Left lung (tissue), 4 donors: ENCODE measurements at regions not wholly inside any gene's neighbourhood (a gene's known extent, or its start where the extent isn't known, plus 50 kb on each side); places are given as distances from the start of the nearest gene placed in this dataset.
"Not testable (repeated sequence)": the region's sequence is repeated elsewhere in the genome, so short reads cannot be mapped to it uniquely, and the experiment has no call there.

Experiments
- ATAC-seq: fragments of 200-7000 bp; cut with Tn5 transposase; one replicate; pipeline ENCODE4 v1.9.1; 2020; ENCODE audit warnings: moderate library complexity
- DNase-seq, 4 donors: peaks; one replicate each; pipeline ENCODE4 v3.0.0-alpha.2; 2013 to 2020
- H3K27ac ChIP-seq, 2 donors: fragments of 200-600 bp; sonication (generic) in 1 of 2; one replicate each; pipeline versions ENCODE4 v1.5.0 to v1.8.0; 2020 to 2021
- H3K27me3 ChIP-seq, 2 donors: fragments of 200-600 bp; sonication (generic) in 1 of 2; one replicate each; pipeline versions ENCODE4 v1.5.0 to v1.8.0; 2020 to 2021
- H3K36me3 ChIP-seq, 2 donors: fragments of 200-600 bp; sonication (generic) in 1 of 2; one replicate each; pipeline versions ENCODE4 v1.5.0 to v1.8.0; 2020 to 2021
- H3K4me1 ChIP-seq, 2 donors: fragments of 200-600 bp; one replicate each; pipeline ENCODE4 v1.8.0; 2021
- H3K4me3 ChIP-seq, 2 donors: fragments of 200-600 bp; sonication (generic) in 1 of 2; one replicate each; pipeline versions ENCODE4 v1.5.0 to v1.8.0; 2020 to 2021; ENCODE audit warnings: mild to moderate bottlenecking in 1 of 2
- H3K9me3 ChIP-seq, 2 donors: fragments of 200-600 bp; sonication (generic) in 1 of 2; one replicate each; pipeline versions ENCODE4 v1.5.0 to v1.8.0; 2020 to 2021
- intact Hi-C, 2 donors: fragments of 100-400 bp; cut with DNase I; formaldehyde crosslinking; loops; one replicate each; pipeline versions ENCODE4 v1.11.2 to v1.14.2; 2022
- TF ChIP-seq, protein P1 (sequence below), 2 donors: fragments of 200-600 bp; sonication (generic) in 1 of 2; IDR thresholded peaks; one replicate each; pipeline versions ENCODE4 v1.5.0 to v1.8.0; 2021; ENCODE audit warnings: antibody characterized with exemption in 2 of 2
- donor health status: DM: no; HTN: yes; CAD: no.
- donor health status: DM: no; HTN: no; CAD: no.

DNA sequence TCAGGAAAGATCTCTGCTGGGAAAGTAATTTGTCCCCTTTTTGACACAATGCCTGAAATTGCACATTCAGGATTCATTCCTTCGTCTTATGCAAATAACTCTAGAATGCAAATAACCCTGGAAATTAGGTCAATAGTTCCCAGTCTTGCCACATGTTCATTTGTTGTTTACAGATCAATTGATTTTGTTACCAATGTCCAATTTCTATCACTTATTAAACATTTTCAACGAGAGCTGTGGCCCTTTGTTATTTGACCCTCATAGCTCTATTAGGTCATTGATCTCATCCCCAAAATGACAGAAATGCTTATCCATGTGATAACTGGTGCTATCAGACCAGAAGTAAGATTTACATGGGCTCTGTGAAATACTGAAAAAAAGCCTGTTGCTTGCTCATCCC, 275.3 kb upstream of the REG3G start:
- Histone ChIP-seq H3K27ac (no peak overlapping the region), H3K4me1 (no peaks in the 10 kb centered on the region), H3K9me3 (peaks cover 0 to 1% of the 10 kb centered on the region in 2 donors), H3K36me3 (no peaks in the 10 kb centered on the region), H3K27me3 (no peaks in the 10 kb centered on the region), H3K4me3 (no peak overlapping the region)
- intact Hi-C loops, result no loop called here
- ATAC-seq (no peak), DNase-seq (no peak)
- TF ChIP-seq, protein P1, sequence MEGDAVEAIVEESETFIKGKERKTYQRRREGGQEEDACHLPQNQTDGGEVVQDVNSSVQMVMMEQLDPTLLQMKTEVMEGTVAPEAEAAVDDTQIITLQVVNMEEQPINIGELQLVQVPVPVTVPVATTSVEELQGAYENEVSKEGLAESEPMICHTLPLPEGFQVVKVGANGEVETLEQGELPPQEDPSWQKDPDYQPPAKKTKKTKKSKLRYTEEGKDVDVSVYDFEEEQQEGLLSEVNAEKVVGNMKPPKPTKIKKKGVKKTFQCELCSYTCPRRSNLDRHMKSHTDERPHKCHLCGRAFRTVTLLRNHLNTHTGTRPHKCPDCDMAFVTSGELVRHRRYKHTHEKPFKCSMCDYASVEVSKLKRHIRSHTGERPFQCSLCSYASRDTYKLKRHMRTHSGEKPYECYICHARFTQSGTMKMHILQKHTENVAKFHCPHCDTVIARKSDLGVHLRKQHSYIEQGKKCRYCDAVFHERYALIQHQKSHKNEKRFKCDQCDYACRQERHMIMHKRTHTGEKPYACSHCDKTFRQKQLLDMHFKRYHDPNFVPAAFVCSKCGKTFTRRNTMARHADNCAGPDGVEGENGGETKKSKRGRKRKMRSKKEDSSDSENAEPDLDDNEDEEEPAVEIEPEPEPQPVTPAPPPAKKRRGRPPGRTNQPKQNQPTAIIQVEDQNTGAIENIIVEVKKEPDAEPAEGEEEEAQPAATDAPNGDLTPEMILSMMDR (IDR thresholded peaks at IDR 0.05), result no peak

DNA sequence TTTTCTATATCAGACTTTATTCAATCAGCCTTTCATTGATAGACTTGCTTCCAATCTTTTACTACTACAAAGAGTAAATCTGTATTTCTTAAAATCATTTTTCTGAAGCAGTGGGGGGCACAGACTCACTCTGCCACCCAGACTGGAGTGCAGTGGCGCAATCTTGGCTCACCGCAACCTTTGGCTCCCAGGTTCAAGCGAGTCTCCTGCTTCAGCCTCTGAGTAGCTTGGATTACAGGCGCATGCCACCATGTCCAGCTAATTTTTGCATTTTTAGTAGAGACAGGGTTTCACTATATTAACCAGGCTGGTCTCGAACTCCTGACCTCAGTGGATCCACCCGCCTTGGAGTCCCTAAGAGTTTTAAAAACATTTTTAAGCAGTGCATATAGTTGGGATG, 270.6 kb upstream of the REG3G start:
- H3K27ac ChIP-seq, result no peak overlapping the region
- ATAC-seq (no peak), DNase-seq (no peak)
- no peaks in the 10 kb centered on the region for H3K4me1 ChIP-seq
- no peaks in the 10 kb centered on the region for H3K27me3 ChIP-seq
- no peak overlapping the region for H3K4me3 ChIP-seq
- TF ChIP-seq, protein P1 (IDR thresholded peaks at IDR 0.05), result no peak
- H3K36me3 ChIP-seq, result no peaks in the 10 kb centered on the region
- H3K9me3 ChIP-seq, result peaks cover 0 to 5% of the 10 kb centered on the region in 2 donors
- intact Hi-C loops, result no loop called here

- Histone ChIP-seq H3K4me3 (no peak overlapping the region), H3K27ac (no peak overlapping the region), H3K9me3 (peaks cover 0 to 27% of the 10 kb centered on the region in 2 donors), H3K27me3 (no peaks in the 10 kb centered on the region), H3K4me1 (no peaks in the 10 kb centered on the region), H3K36me3 (no peaks in the 10 kb centered on the region)
- TF ChIP-seq, protein P1 (IDR thresholded peaks at IDR 0.05), result no peak
- intact Hi-C loops, result no loop called here
- no peak for ATAC-seq
- DNase-seq, result no peak
These were observed 268.3 kb upstream of the REG3G start for GRCh38 chr2:78757191-78757590.

DNA sequence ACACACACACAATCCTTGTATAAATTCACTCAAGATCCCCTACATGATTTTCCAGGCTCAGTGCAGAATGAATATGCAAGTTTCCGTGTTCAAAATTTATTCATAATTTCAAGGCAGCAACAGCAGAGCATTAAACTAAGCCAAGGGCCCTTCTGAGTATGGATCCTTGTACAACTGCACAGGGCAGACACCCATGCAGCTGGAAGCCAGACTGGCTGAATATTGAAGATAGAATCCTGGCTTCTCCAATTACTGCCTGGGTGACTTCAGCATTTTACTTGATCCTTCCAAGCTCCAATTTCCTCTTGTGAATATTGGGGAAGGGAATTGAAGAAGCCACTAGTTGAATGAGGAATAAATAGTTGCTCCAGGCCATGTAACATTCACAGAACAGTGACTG, 267.9 kb upstream of the REG3G start:
- H3K4me3 ChIP-seq, result no peak overlapping the region
- intact Hi-C loops, result no loop called here
- ATAC-seq (no peak), DNase-seq (no peak)
- H3K36me3 ChIP-seq, result no peaks in the 10 kb centered on the region
- no peaks in the 10 kb centered on the region for H3K27me3 ChIP-seq
- no peaks in the 10 kb centered on the region for H3K4me1 ChIP-seq
- TF ChIP-seq, protein P1 (IDR thresholded peaks at IDR 0.05), result no peak
- no peak overlapping the region for H3K27ac ChIP-seq
- H3K9me3 ChIP-seq, result peaks cover 0 to 30% of the 10 kb centered on the region in 2 donors

GRCh38 chr2:78758765-78759164, 266.7 kb upstream of the REG3G start:
- DNase-seq, ATAC-seq, H3K27ac ChIP-seq, intact Hi-C loops, H3K4me1 ChIP-seq, H3K36me3 ChIP-seq, H3K4me3 ChIP-seq, H3K27me3 ChIP-seq: not testable (repeated sequence)
- peaks cover 0 to 33% of the 10 kb centered on the region in 2 donors for H3K9me3 ChIP-seq

DNA sequence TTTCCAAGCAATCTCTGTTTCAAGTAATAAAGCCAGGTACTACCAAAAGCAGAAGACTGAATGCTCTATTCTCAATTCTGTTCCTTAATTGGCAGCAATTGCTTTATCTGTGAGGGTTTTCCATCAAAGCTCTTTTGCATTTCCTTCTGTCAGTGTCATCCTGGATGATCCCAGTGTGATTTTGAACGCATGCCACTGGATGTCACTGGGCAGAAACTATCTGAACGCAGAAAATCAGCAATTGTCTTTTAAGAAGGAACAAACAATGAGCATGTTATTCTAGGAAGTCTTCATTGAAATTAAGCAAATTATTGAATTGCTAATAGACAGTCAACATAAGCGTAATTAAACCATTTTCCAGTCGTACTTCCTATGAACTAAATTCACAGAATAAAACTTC, 259.0 kb upstream of the REG3G start:
- TF ChIP-seq, protein P1 (IDR thresholded peaks at IDR 0.05), result no peak
- Histone ChIP-seq H3K27ac (no peak overlapping the region), H3K4me3 (no peak overlapping the region), H3K9me3 (peaks cover 0 to 15% of the 10 kb centered on the region in 2 donors), H3K36me3 (no peaks in the 10 kb centered on the region), H3K27me3 (no peaks in the 10 kb centered on the region), H3K4me1 (no peaks in the 10 kb centered on the region)
- DNase-seq (no peak), ATAC-seq (no peak)
- intact Hi-C loops, result no loop called here
